Tibial nerve (tissue), 3 donors: ENCODE measurements at regions not wholly inside any gene's neighbourhood (a gene's known extent, or its start where the extent isn't known, plus 50 kb on each side); places are given as distances from the start of the nearest gene placed in this dataset.

ENCODE experiments used
- CTCF ChIP-seq, 5 experiments: fragments of 200-600 bp in 3 of 5; fragments of 450-650 bp in 2 of 5; sonication (generic) in 3 of 5; IDR thresholded peaks; one replicate each; pipeline ENCODE4 v1.5.1; 2016 to 2019; ENCODE audit warnings: antibody characterized with exemption in 5 of 5, mild to moderate bottlenecking in 3 of 5, moderate library complexity in 2 of 5
- POLR2A ChIP-seq, 2 donors: fragments of 450-650 bp; IDR thresholded peaks; one replicate each; pipeline ENCODE4 v1.6.1; 2017; ENCODE audit warnings: antibody characterized with exemption in 2 of 2, mild to moderate bottlenecking in 2 of 2, moderate library complexity in 2 of 2

- TF ChIP-seq CTCF (IDR thresholded peaks at IDR 0.05) (no peak), POLR2A (IDR thresholded peaks at IDR 0.05) (no peak)
These were observed 129.5 kb upstream of the MAP3K7 start for GRCh38 chr6:90716376-90716775.
